Right atrium auricular region (tissue), 2 donors: ENCODE measurements at regions not wholly inside any gene's neighbourhood (a gene's known extent, or its start where the extent isn't known, plus 50 kb on each side); places are given as distances from the start of the nearest gene placed in this dataset.

Source experiments
- DNase-seq: peaks from one replicate; pipeline ENCODE4 v3.0.0-alpha.2; 2019; ENCODE audit warnings: low spot score
- H3K27ac ChIP-seq, 2 donors: fragments of 200-600 bp; sonication (generic); 1 replicate in 1 of 2; 2 replicates in 1 of 2; pipeline ENCODE4 v1.5.1; 2016 to 2019
- H3K27me3 ChIP-seq, 2 donors: fragments of 200-600 bp; sonication (generic); one replicate each; pipeline versions ENCODE4 v1.5.1 to v1.6.0; 2017 to 2019
- H3K36me3 ChIP-seq: fragments of 200-600 bp; sonication (generic); one replicate; pipeline ENCODE4 v1.5.1; 2016
- H3K4me1 ChIP-seq, 2 donors: fragments of 200-600 bp; sonication (generic); one replicate each; pipeline versions ENCODE4 v1.5.1 to v1.6.0; 2017 to 2019
- H3K4me3 ChIP-seq, 2 donors: fragments of 200-600 bp; sonication (generic); 1 replicate in 1 of 2; 2 replicates in 1 of 2; pipeline ENCODE4 v1.5.1; 2017 to 2019; ENCODE audit warnings: mild to moderate bottlenecking in 1 of 2, moderate library complexity in 1 of 2
- H3K9me3 ChIP-seq, 2 donors: fragments of 200-600 bp; sonication (generic); one replicate each; pipeline ENCODE4 v1.5.1; 2019
- CTCF ChIP-seq, 2 donors: fragments of 200-600 bp; sonication (generic); IDR thresholded peaks; one replicate each; pipeline ENCODE4 v1.5.1; 2019; ENCODE audit warnings: antibody characterized with exemption in 2 of 2

GRCh38 chr2:102915128-102915527 lies 153.3 kb downstream of the TMEM182 start:
- DNase-seq: no peak
- Histone ChIP-seq H3K27ac (no peak overlapping the region), H3K27me3 (no peaks in the 10 kb centered on the region), H3K4me1 (no peaks in the 10 kb centered on the region), H3K9me3 (no peaks in the 10 kb centered on the region), H3K36me3 (no peaks in the 10 kb centered on the region), H3K4me3 (no peak overlapping the region)
- TF ChIP-seq CTCF (IDR thresholded peaks at IDR 0.05): no peak

DNA sequence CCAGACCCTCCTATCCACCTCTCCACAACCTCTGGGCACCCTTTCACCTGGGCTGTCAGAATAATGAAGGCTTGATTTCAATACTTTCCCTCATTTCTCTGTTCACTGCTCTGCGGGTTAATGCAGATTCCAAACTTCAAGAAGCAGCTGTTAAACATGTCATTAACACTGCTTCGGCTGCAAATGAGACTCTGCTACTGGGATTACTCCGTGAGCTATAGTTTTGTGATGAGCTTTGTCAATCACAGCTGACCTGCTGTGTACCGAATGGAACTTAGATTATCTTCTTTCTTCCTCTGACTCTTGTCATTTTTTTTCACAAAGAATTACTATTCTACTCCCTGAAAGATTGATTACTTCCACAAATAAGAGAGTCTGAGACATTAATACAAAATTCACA lies 160.5 kb downstream of the TMEM182 start:
- TF ChIP-seq CTCF (IDR thresholded peaks at IDR 0.05): no peak
- Histone ChIP-seq H3K27ac (no peak overlapping the region), H3K36me3 (no peaks in the 10 kb centered on the region), H3K27me3 (no peaks in the 10 kb centered on the region), H3K4me3 (no peak overlapping the region), H3K4me1 (no peaks in the 10 kb centered on the region), H3K9me3 (no peaks in the 10 kb centered on the region)
- no peak for DNase-seq

- Histone ChIP-seq H3K36me3 (no peaks in the 10 kb centered on the region), H3K27ac (no peak overlapping the region), H3K4me1 (no peaks in the 10 kb centered on the region), H3K9me3 (no peaks in the 10 kb centered on the region), H3K4me3 (no peak overlapping the region), H3K27me3 (no peaks in the 10 kb centered on the region)
- no peak for DNase-seq
- no peak for TF ChIP-seq CTCF (IDR thresholded peaks at IDR 0.05)
These were observed 163.2 kb downstream of the TMEM182 start for GRCh38 chr2:102925003-102925402.

DNA sequence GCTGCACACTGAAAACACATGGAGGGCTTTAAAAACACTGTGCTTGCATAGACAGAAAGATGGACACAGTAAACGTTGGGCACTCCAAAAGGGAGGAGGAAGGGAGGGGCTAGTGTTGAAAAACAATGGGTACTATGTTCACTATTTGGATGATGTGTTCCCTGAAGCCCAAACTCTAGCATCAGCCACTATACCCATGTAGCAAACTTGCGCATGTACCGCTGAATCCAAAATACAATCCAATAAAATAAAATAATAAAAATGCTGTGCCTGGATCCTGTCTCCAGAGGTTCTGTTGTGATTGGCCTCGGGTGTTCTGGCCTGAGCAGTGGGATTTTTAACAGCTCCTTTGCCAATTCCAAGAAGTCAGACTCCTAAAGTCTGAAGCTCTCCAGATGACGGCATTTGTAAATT lies 166.0 kb downstream of the TMEM182 start:
- no peaks in the 10 kb centered on the region for H3K27me3 ChIP-seq
- no peaks in the 10 kb centered on the region for H3K9me3 ChIP-seq
- DNase-seq: no peak

DNA sequence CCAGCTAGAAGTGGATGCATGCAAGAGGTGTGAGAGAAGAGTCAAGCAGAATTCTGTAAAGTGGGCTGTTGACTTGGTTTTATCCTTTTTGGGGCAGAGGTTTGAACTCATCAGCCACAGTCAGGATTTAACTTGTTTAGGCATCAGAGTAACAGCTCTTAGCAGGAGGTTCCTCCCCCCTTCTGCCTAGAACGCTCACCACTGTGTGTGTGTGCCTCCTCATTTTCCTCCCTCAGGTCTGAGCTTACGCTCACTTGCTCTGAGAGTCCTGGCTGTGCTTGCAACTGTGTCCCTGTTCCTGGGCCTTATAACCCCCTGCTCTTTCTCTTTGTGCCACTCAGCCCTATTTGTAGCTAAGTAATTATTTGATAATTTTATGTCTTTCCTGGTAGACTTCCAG lies 167.9 kb downstream of the TMEM182 start:
- Histone ChIP-seq H3K9me3 (no peaks in the 10 kb centered on the region), H3K27ac (no peak overlapping the region), H3K36me3 (no peaks in the 10 kb centered on the region), H3K27me3 (no peaks in the 10 kb centered on the region), H3K4me3 (no peak overlapping the region), H3K4me1 (no peaks in the 10 kb centered on the region)
- no peak for TF ChIP-seq CTCF (IDR thresholded peaks at IDR 0.05)
- no peak for DNase-seq

More for the DNA sequence above, 166.0 kb downstream of the TMEM182 start:
- Histone ChIP-seq H3K4me1 (no peaks in the 10 kb centered on the region), H3K36me3 (no peaks in the 10 kb centered on the region), H3K27ac (no peak overlapping the region), H3K4me3 (no peak overlapping the region)
- no peak for TF ChIP-seq CTCF (IDR thresholded peaks at IDR 0.05)

GRCh38 chr2:102932501-102932900 lies 170.7 kb downstream of the TMEM182 start:
- DNase-seq: no peak
- Histone ChIP-seq H3K36me3 (no peaks in the 10 kb centered on the region), H3K4me1 (no peaks in the 10 kb centered on the region), H3K27ac (no peak overlapping the region), H3K27me3 (no peaks in the 10 kb centered on the region), H3K4me3 (no peak overlapping the region), H3K9me3 (no peaks in the 10 kb centered on the region)
- TF ChIP-seq CTCF (IDR thresholded peaks at IDR 0.05): no peak
